ENCODE measurements at regions not wholly inside any gene's neighbourhood (a gene's known extent, or its start where the extent isn't known, plus 50 kb on each side); places are given as distances from the start of the nearest gene placed in this dataset.
"Not testable (repeated sequence)": the region's sequence is repeated elsewhere in the genome, so short reads cannot be mapped to it uniquely, and the experiment has no call there.

- no TSS peak for BruUV-seq (replicated peaks)
- POLR2A ChIA-PET = interaction anchor here (1.3 kb wide), 1 partner anchor 136 kb away, joined by 5 read pairs; no protein-coding TSS in a partner anchor
- Mint-ChIP-seq H3K27me3 (ENCODE audit: insufficient read depth, unreplicated experiment) (no peaks in the 10 kb centered on the region), H3K4me1 (ENCODE audit: insufficient read depth, unreplicated experiment) (peaks cover 13% of the 10 kb centered on the region), H3K9me3 (ENCODE audit: unreplicated experiment) (no peaks in the 10 kb centered on the region), H3K36me3 (ENCODE audit: insufficient read depth, unreplicated experiment) (peaks cover 16% of the 10 kb centered on the region), H3K27ac (ENCODE audit: low read depth, unreplicated experiment) (no peak overlapping the region), H3K4me3 (ENCODE audit: unreplicated experiment) (no peak overlapping the region)
- DNase-seq (ENCODE audit: unreplicated experiment) = no peak
- CTCF ChIA-PET = interaction anchor here (0.6 to 7.7 kb wide), 4 partner anchors 11 to 1801 kb away, joined by 3 to 53 read pairs (median 5); no protein-coding TSS in a partner anchor
- intact Hi-C loops (cut with micrococcal nuclease) = no loop called here
- TF ChIP-seq CTCF (IDR thresholded peaks at IDR 0.05; ENCODE audit: unreplicated experiment) = no peak
These were observed 96.5 kb downstream of the PPIAL4G start for GRCh38 chr1:148386617-148387016.

GRCh38 chr1:148386031-148386398, 97.1 kb downstream of the PPIAL4G start:
- POLR2A ChIA-PET; intact Hi-C loops (cut with micrococcal nuclease); H3K9me3 Mint-ChIP-seq (ENCODE audit: unreplicated experiment); H3K4me3 Mint-ChIP-seq (ENCODE audit: unreplicated experiment); H3K27ac Mint-ChIP-seq (ENCODE audit: low read depth, unreplicated experiment); H3K27me3 Mint-ChIP-seq (ENCODE audit: insufficient read depth, unreplicated experiment); DNase-seq (ENCODE audit: unreplicated experiment); BruUV-seq (replicated peaks): not testable (repeated sequence)
- CTCF ChIA-PET = interaction anchor here (0.7 to 7.7 kb wide), 3 partner anchors 10 to 14 kb away, joined by 5 to 53 read pairs (median 5); no protein-coding TSS in a partner anchor
- peaks cover 13% of the 10 kb centered on the region for H3K4me1 Mint-ChIP-seq (ENCODE audit: insufficient read depth, unreplicated experiment)
- H3K36me3 Mint-ChIP-seq (ENCODE audit: insufficient read depth, unreplicated experiment) = peaks cover 16% of the 10 kb centered on the region

GRCh38 chr1:148385371-148386030, 97.6 kb downstream of the PPIAL4G start:
- H3K27ac Mint-ChIP-seq (ENCODE audit: low read depth, unreplicated experiment) = no peak overlapping the region
- ChIA-PET CTCF (interaction anchor here (0.7 to 7.7 kb wide), 2 partner anchors 11 to 14 kb away, joined by 5 to 53 read pairs; no protein-coding TSS in a partner anchor), POLR2A (no interaction called here)
- DNase-seq (ENCODE audit: unreplicated experiment) = no peak
- intact Hi-C loops (cut with micrococcal nuclease) = no loop called here
- no peak overlapping the region for H3K4me3 Mint-ChIP-seq (ENCODE audit: unreplicated experiment)
- TF ChIP-seq CTCF (IDR thresholded peaks at IDR 0.05; ENCODE audit: unreplicated experiment) = no peak
- no TSS peak for BruUV-seq (replicated peaks)
- H3K4me1 Mint-ChIP-seq (ENCODE audit: insufficient read depth, unreplicated experiment) = peaks cover 13% of the 10 kb centered on the region
- no peaks in the 10 kb centered on the region for H3K9me3 Mint-ChIP-seq (ENCODE audit: unreplicated experiment)
- no peaks in the 10 kb centered on the region for H3K27me3 Mint-ChIP-seq (ENCODE audit: insufficient read depth, unreplicated experiment)
- peaks cover 12% of the 10 kb centered on the region for H3K36me3 Mint-ChIP-seq (ENCODE audit: insufficient read depth, unreplicated experiment)

- peak; percentile 45 for DNase-seq (ENCODE audit: unreplicated experiment)
- H3K4me1 Mint-ChIP-seq (ENCODE audit: insufficient read depth, unreplicated experiment) = peaks cover 13% of the 10 kb centered on the region
- no peak for TF ChIP-seq CTCF (IDR thresholded peaks at IDR 0.05; ENCODE audit: unreplicated experiment)
- H3K27ac Mint-ChIP-seq (ENCODE audit: low read depth, unreplicated experiment) = no peak overlapping the region
- POLR2A ChIA-PET = no interaction called here
- intact Hi-C loops (cut with micrococcal nuclease) = no loop called here
- H3K9me3 Mint-ChIP-seq (ENCODE audit: unreplicated experiment) = no peaks in the 10 kb centered on the region
- BruUV-seq (replicated peaks) = no TSS peak
- peaks cover 5% of the 10 kb centered on the region for H3K36me3 Mint-ChIP-seq (ENCODE audit: insufficient read depth, unreplicated experiment)
- H3K27me3 Mint-ChIP-seq (ENCODE audit: insufficient read depth, unreplicated experiment) = no peaks in the 10 kb centered on the region
- CTCF ChIA-PET = interaction anchor here (0.7 to 7.7 kb wide), 4 partner anchors 12 to 39 kb away, joined by 3 to 53 read pairs (median 4); no protein-coding TSS in a partner anchor
- no peak overlapping the region for H3K4me3 Mint-ChIP-seq (ENCODE audit: unreplicated experiment)
These were observed 99.1 kb downstream of the PPIAL4G start for GRCh38 chr1:148383966-148384365.
